Endothelial cell (in vitro differentiated cells): ENCODE measurements at regions not wholly inside any gene's neighbourhood (a gene's known extent, or its start where the extent isn't known, plus 50 kb on each side); places are given as distances from the start of the nearest gene placed in this dataset.
"Not testable (repeated sequence)": the region's sequence is repeated elsewhere in the genome, so short reads cannot be mapped to it uniquely, and the experiment has no call there.

Experiments used
- DNase-seq: peaks from one replicate; pipeline ENCODE4 v3.0.0; 2021; ENCODE audit warnings: low spot score
- H3K27ac Mint-ChIP-seq: one replicate; pipeline ENCODE4 v1.8.0; 2021; ENCODE audit warnings: mixed read lengths, inconsistent platforms; ENCODE audit not compliant: unreplicated experiment
- H3K27me3 Mint-ChIP-seq: one replicate; pipeline ENCODE4 v1.8.0; 2021; ENCODE audit warnings: mild to moderate bottlenecking, moderate library complexity, mixed read lengths, inconsistent platforms; ENCODE audit not compliant: unreplicated experiment
- H3K36me3 Mint-ChIP-seq: one replicate; pipeline ENCODE4 v1.8.0; 2021; ENCODE audit warnings: mild to moderate bottlenecking, low read depth, mixed read lengths, inconsistent platforms; ENCODE audit not compliant: unreplicated experiment
- H3K4me1 Mint-ChIP-seq: one replicate; pipeline ENCODE4 v1.8.0; 2021; ENCODE audit warnings: mild to moderate bottlenecking, mixed read lengths, inconsistent platforms; ENCODE audit not compliant: unreplicated experiment
- H3K4me3 Mint-ChIP-seq: one replicate; pipeline ENCODE4 v1.8.0; 2021; ENCODE audit warnings: mild to moderate bottlenecking, mixed read lengths, inconsistent platforms; ENCODE audit not compliant: unreplicated experiment
- H3K9me3 Mint-ChIP-seq: one replicate; pipeline ENCODE4 v1.8.0; 2021; ENCODE audit warnings: mixed read lengths, inconsistent platforms; ENCODE audit not compliant: unreplicated experiment
- CTCF ChIP-seq: fragments of 200-600 bp; sonication (generic); IDR thresholded peaks from one replicate; pipeline ENCODE4 v1.5.0; 2021; ENCODE audit warnings: antibody characterized with exemption; ENCODE audit not compliant: unreplicated experiment

- Mint-ChIP-seq H3K36me3 (no peaks in the 10 kb centered on the region), H3K27me3 (no peaks in the 10 kb centered on the region), H3K27ac (no peak overlapping the region), H3K9me3 (no peaks in the 10 kb centered on the region), H3K4me3 (no peak overlapping the region), H3K4me1 (no peaks in the 10 kb centered on the region)
- no peak for DNase-seq
- TF ChIP-seq CTCF: no peak
These were observed 215.5 kb downstream of the ETAA1 start for GRCh38 chr2:67612576-67613042.

- H3K9me3 Mint-ChIP-seq: no peaks in the 10 kb centered on the region
- no peak overlapping the region for H3K4me3 Mint-ChIP-seq
- DNase-seq: no peak
- no peaks in the 10 kb centered on the region for H3K36me3 Mint-ChIP-seq
- H3K27ac Mint-ChIP-seq: no peak overlapping the region
- no peaks in the 10 kb centered on the region for H3K4me1 Mint-ChIP-seq
- TF ChIP-seq CTCF: no peak
- no peaks in the 10 kb centered on the region for H3K27me3 Mint-ChIP-seq
These were observed 216.1 kb downstream of the ETAA1 start for GRCh38 chr2:67613227-67613626.

- no peak overlapping the region for H3K4me3 Mint-ChIP-seq
- DNase-seq: no peak
- no peaks in the 10 kb centered on the region for H3K4me1 Mint-ChIP-seq
- no peak for TF ChIP-seq CTCF
- H3K9me3 Mint-ChIP-seq: no peaks in the 10 kb centered on the region
- H3K27me3 Mint-ChIP-seq: no peaks in the 10 kb centered on the region
- H3K27ac Mint-ChIP-seq: no peak overlapping the region
- H3K36me3 Mint-ChIP-seq: no peaks in the 10 kb centered on the region
These were observed 217.3 kb downstream of the ETAA1 start for GRCh38 chr2:67614454-67614853.

GRCh38 chr2:67616749-67617148, 219.6 kb downstream of the ETAA1 start:
- Mint-ChIP-seq H3K27me3 (no peaks in the 10 kb centered on the region), H3K36me3 (no peaks in the 10 kb centered on the region), H3K4me1 (no peaks in the 10 kb centered on the region), H3K4me3 (no peak overlapping the region), H3K9me3 (no peaks in the 10 kb centered on the region), H3K27ac (no peak overlapping the region)
- no peak for DNase-seq
- no peak for TF ChIP-seq CTCF

- H3K27ac Mint-ChIP-seq: no peak overlapping the region
- H3K4me3 Mint-ChIP-seq: no peak overlapping the region
- no peak for TF ChIP-seq CTCF
- no peaks in the 10 kb centered on the region for H3K9me3 Mint-ChIP-seq
- DNase-seq: no peak
- H3K36me3 Mint-ChIP-seq: no peaks in the 10 kb centered on the region
- no peaks in the 10 kb centered on the region for H3K4me1 Mint-ChIP-seq
- no peaks in the 10 kb centered on the region for H3K27me3 Mint-ChIP-seq
These were observed 222.1 kb downstream of the ETAA1 start for GRCh38 chr2:67619204-67619603.

GRCh38 chr2:67623741-67624140, 226.6 kb downstream of the ETAA1 start:
- H3K9me3 Mint-ChIP-seq, H3K36me3 Mint-ChIP-seq, H3K4me3 Mint-ChIP-seq, DNase-seq, H3K27me3 Mint-ChIP-seq, H3K27ac Mint-ChIP-seq: not testable (repeated sequence)
- peaks cover 30% of the 10 kb centered on the region for H3K4me1 Mint-ChIP-seq
